ENCODE measurements at regions not wholly inside any gene's neighbourhood (a gene's known extent, or its start where the extent isn't known, plus 50 kb on each side); places are given as distances from the start of the nearest gene placed in this dataset.

- DNase-seq (ENCODE audit: low read depth, low spot score) = no peak
Observed at GRCh38 chr18:29096079-29096770, 919.3 kb upstream of the CDH2 start.

DNA sequence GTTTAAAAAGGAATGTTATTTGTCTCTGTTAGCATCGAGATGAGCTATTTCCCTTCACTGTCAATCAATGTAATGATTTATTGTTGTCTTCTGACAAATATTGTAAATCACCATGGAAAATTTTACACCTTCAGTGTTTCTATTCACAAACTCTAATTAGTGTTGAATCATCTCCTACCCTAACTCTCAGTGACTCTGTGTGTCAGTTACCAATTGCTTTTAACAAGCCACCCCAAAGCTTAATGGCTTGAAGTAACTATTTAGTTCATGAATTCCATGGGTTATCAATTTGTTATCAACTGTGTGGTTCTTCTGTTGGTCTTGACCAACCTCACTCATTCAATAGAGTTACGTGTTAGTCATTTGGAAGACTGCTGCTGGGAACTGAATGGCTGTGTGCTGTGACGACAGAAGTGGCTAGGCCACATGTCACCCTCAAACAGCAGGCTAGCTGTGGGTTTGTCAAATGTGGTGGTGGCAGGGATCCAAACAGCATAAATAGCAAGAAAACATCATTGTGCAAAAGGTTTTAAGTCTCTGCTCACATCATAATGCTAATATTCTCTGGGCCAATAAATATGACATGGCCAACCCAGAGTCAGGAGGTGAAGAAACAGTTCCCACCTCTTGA lies 910.8 kb upstream of the CDH2 start:
- no peak for DNase-seq (ENCODE audit: low read depth, low spot score)

DNA sequence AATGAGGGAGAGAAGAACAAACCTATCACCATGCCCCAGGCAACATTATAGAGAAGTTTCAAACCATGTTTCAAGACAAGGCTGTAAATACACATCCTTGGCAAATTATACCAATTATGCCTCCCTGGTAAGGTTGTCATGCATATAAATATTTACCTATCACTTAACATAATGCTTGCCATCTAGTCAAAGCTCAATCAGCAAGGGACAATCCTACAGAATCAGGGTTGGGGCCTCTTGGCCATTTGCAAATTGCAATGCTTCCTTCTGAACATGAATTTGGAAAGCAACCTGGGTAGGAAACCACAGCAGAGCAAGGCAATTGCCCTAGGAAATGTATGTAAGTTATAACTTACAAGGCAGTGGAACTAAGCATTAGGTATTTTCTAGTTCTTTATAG lies 907.2 kb upstream of the CDH2 start:
- DNase-seq (ENCODE audit: low read depth, low spot score) = no peak

DNA sequence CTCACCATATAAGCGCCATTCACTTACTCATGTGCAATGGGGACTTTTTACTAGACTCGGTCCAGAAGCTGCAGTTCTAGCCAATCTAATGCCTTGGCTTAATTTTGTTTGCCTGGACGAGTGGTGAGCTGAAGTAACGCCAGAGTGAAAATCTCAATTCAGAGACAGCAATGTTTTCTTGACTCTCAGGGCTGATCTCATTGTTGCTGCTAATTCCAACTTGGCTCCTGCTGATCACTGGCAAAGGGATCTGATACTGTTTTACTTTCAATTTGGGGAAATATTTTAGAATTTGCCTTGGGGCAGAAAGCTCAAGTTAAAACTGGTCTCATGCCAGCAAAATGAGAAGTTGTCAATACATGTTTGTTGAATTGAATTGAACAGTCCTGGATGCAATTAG lies 906.6 kb upstream of the CDH2 start:
- no peak for DNase-seq (ENCODE audit: low read depth, low spot score)

- no peak for DNase-seq (ENCODE audit: low read depth, low spot score)
Observed at GRCh38 chr18:29080946-29081345, 904.0 kb upstream of the CDH2 start.

DNA sequence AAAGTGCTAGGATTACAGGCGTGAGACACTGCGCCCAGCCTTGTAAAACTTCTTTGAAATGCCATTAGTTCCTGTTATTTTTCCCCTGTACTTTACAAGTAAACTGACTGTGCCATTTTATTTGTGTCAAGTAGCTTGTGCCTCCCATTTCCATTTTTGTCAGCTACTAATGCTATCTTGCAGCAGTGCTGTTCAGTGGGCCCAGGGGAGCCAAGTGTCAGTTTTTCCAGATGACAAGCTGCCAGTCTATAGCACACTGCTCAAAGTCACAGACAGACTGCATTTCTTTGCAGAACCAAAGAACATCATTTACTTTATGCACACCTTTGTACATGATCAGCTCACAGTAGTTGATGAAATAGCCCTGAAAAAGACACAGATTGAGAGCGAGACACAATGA lies 901.3 kb upstream of the CDH2 start:
- DNase-seq (ENCODE audit: low read depth, low spot score) = no peak

GRCh38 chr18:29077344-29077743 lies 900.4 kb upstream of the CDH2 start:
- no peak for DNase-seq (ENCODE audit: low read depth, low spot score)

DNA sequence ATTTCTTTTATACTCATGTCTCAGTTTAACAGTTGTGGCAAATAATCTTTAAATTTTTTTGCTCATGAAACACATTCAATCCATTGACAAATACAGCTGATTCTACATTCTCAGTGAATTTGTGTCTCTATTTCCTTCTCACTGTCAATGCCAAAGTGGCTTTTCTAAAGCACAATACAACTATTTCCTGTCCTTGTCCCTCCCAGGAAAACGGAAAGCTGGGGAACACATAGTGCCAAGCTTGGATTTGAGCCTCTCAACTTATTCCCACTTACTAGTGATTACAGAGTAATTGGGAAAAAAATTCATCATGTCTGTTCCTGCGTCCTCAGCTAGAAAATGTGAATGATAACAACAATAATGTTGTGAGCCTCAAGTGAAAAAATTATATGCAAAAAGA lies 899.7 kb upstream of the CDH2 start:
- DNase-seq (ENCODE audit: low read depth, low spot score) = no peak

GRCh38 chr18:29074147-29074546 lies 897.2 kb upstream of the CDH2 start:
- DNase-seq (ENCODE audit: low read depth, low spot score) = no peak

DNA sequence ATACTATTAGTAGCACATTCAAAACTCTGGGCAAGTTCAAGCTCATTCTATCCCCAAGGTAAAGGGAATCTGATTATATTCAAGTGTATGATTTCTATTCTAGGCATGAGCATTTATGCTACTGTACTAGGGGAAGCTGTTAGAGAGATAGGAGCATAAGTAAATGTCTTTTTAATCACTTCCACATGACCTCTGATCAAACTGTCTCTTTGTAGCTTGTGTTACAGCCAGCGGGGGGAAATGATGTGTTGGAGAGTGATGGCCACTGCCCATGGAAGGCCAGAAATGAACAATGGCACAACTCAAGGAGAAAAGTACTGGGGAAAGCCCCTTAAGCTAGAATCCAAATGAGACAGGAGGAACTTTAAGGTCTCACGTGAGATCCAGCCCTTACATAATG lies 894.9 kb upstream of the CDH2 start:
- no peak for DNase-seq (ENCODE audit: low read depth, low spot score)

DNA sequence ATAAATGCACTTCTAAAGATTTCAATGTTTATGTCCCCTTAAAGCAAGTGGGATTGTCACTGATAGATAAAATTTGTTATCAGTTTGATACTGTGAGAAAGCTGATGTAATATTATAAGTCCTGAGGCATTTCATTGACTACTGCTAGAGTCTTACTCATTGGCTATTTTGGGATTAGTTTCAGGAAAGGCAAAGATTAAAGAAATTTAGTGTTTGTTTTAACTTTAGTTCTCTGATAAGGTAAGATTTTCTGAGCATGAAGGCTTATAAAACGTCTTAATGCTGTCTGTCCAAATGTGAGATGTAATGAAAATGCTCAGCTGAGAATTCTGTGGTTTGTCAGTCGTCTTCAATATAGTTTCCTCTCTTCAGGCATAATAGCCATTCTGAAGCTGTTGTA lies 886.4 kb upstream of the CDH2 start:
- DNase-seq (ENCODE audit: low read depth, low spot score) = no peak

DNA sequence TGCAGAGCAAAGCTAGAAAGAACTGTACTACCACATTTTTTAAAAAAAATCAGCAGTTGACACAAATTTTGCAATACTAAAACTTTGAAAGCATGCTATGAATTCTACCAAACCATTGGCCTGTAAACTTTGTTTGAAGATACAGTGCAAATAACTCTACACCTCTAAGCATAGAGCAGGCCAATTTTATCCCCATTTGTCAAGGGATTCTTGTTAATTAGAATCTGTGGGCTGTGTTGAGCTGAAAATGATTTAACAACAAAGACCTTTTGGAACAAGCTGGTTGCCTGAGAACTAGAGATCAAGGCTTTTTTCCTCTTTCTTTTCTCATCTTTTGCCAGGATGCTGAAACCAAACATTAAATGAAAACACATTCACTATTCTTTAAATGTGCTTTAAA lies 886.0 kb upstream of the CDH2 start:
- no peak for DNase-seq (ENCODE audit: low read depth, low spot score)

DNA sequence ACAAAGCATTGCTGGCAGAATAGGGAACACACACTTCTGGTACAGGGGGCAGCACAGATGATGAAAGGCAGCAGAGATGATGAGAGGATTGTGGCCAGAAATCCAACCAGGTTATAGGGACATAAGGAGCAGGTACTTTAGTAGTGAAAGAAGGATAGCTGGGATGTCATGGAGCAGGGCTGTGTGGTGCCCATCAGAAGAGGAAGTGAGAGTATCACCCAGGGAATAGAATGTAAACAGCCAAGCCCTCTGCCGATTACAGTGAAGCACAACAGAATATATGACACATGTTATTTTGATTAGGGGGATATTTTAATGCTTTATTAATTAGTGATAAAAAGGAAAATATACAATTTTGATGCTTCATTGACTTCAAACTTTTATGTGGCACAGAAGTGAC lies 883.4 kb upstream of the CDH2 start:
- no peak for DNase-seq (ENCODE audit: low read depth, low spot score)

- no peak for DNase-seq (ENCODE audit: low read depth, low spot score)
Observed at GRCh38 chr18:29057703-29058102, 880.8 kb upstream of the CDH2 start.

GRCh38 chr18:29056800-29057199 lies 879.9 kb upstream of the CDH2 start:
- no peak for DNase-seq (ENCODE audit: low read depth, low spot score)

DNA sequence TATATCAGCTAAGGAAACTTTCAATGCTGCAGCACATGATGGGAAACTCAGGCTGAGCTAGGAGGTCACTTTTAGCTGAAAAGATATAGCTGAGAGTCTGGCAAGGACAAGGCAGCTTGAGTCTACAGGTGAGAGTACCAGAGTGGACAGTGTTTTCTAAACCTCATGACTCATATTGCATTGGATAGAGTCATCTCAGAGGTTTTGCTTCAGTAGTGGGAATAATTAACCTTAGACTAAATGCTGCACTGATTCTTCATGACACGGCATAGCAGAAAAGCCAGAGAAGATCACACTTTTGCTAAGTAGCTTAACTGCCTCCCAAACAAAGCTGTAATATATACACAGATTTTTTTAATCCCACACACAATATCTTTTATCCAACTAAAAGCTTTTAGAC lies 865.0 kb upstream of the CDH2 start:
- DNase-seq (ENCODE audit: low read depth, low spot score) = no peak

DNA sequence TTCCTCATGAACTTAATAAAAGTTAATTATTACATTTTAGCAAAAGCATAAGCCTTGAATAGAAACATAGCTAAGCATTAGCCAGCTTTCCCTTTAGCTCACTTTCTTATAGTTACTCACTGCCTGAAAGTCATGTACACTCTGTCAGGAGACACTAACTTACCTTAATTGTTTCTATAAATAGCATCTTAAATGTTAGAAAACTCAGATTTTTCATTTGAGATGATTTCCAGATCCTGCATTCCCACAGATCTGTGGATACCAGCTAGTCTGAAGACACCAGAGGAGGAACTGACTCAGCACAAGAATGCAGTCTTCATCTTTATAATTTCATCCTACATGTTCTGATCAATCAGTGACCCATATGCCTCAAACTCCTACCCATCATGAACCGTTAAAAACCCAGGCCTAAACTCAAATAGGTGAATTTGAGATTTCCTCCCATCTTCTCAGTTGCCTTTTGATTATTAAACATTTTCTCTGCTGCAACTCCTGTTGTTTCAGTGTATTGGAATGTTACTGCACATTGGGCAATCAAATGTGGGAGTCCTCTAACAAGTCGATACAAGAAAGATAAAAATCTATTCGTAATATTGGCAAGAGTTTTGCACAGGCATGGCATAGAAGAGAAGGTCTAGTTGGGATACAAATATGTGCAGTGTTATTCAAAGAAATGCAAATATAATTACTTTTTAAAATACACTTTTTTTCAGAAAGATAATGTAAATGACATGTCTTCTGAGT lies 857.4 kb upstream of the CDH2 start:
- DNase-seq (ENCODE audit: low read depth, low spot score) = no peak

- no peak for DNase-seq (ENCODE audit: low read depth, low spot score)
Observed at GRCh38 chr18:29028560-29028959, 851.6 kb upstream of the CDH2 start.

- no peak for DNase-seq (ENCODE audit: low read depth, low spot score)
Observed at GRCh38 chr18:29018976-29019375, 842.0 kb upstream of the CDH2 start.

DNA sequence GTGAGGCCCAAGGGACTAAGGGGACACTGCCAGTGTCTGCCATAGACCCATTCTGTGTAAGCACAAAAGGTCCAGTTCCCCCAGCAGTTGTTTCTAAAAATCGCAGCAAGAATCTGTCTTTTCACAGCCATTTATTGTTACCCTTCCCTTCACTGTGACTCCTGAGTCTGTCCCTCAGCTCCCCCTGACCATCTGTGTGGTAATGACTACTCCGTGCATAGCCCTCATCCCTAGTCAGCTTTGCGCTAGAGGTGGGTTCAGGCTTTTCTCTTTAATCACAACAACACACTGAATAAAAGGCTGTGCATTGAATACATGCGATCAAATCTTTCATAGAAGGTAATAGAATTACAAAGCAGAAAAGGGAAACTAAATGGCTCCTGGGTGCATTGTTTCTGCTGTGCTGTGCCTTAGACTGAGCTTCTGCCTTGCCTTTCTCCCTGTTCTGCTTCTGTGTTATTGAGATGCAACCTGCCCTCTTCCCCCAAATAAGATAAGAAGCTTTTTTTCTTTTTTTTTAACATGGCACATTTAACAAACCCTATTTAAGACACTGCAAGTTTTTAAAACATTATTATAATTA lies 836.0 kb upstream of the CDH2 start:
- DNase-seq (ENCODE audit: low read depth, low spot score) = no peak

DNA sequence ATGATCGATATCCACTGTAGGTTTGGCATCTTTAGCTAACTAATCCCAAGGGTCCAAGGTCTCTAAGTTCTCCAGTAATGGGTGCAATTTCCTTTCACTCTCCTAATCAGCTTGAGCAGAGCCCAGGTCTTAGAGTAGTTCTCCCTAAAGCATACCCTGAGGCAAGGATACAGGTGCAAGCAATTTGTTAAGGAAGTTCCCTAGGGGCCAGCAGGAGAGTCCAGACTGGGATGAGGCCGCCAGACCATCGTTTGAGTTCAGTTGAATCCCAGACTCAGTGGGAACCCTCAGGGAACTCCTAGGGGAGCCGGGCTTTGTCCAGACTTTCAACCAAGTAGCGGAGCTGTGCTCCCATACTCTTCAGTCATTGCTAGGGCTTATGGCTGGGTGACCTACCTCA lies 835.4 kb upstream of the CDH2 start:
- DNase-seq (ENCODE audit: low read depth, low spot score) = peak; percentile 32

DNA sequence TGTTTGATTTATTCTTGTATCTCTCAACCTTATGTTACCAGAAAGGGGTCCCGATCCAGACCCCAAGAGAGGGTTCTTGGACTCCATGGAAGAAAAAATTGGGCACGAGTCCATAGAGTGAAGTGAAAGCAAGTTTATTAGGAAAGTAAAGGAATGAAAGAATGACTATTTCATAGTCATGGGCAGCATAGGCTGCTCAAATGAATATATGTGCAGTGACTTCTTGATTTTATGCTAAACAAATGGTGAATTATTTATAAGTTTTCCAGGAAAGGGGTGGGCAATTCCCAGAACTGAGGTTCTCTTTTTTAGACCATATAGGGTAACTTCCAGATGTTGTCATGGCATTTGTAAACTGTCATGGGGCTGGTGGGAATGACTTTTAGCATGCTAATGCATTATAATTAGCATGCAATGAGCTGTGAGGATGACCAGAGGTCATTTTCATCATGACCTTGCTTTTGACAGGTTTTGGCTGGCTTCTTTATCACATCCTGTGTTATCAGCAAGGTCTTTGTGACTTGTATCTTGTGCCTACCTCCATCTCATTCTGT lies 832.4 kb upstream of the CDH2 start:
- DNase-seq (ENCODE audit: low read depth, low spot score) = no peak
